ENCODE measurements at regions not wholly inside any gene's neighbourhood (a gene's known extent, or its start where the extent isn't known, plus 50 kb on each side); places are given as distances from the start of the nearest gene placed in this dataset.

DNA sequence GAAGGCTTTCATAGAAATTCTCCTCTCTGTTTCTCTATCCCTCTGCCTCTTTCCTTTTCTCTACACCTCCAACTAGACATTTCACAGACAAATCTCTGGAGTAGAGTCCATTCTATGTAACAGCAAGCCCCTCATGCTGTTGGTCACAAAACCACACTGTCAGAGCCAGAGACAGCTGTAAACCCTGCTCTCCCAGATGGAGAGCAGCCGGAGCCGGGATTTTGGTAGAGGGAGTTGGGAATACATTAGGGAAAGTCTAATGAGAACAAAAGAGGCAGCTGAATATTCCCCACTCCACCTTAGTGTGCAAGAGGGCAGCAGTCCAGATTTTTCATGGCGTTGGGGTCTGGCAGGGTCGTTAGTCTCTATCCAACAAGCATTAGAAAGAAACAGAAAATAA lies 68.3 kb upstream of the EDN1 start:
- no peaks in the 10 kb centered on the region for H3K9me2 ChIP-seq (ENCODE audit: insufficient read depth)
- H3K4me3 ChIP-seq = no peak overlapping the region
- no peak overlapping the region for H2AFZ ChIP-seq
- H3K27ac ChIP-seq = no peak overlapping the region
- no peak for DNase-seq
- WGBS, 2 experiments (ENCODE audit: low coverage in 1 of 2, low lambda C conversion rate in 2 of 2, missing lambda C conversion rate in 2 of 2) = 46 to 47% methylated on average over 4 of the region's 4 CpGs
- H3K9ac ChIP-seq = no peak overlapping the region
- TF ChIP-seq EZH2 (IDR thresholded peaks at IDR 0.05; ENCODE audit: insufficient read depth, poor library complexity, severe bottlenecking) = no peak
- no peak for TF ChIP-seq EZH2phosphoT487 (IDR thresholded peaks at IDR 0.05; ENCODE audit: insufficient read depth, low read depth)
- H3K27me3 ChIP-seq (replicated peaks; ENCODE audit: insufficient read depth) = no peaks in the 10 kb centered on the region
- H3K4me2 ChIP-seq (ENCODE audit: unreplicated experiment) = no peak overlapping the region
- H3K79me2 ChIP-seq (ENCODE audit: insufficient read depth) = no peaks in the 10 kb centered on the region
- in situ Hi-C loops (cut with MboI) = no loop called here
- no peaks in the 10 kb centered on the region for H3F3A ChIP-seq (ENCODE audit: insufficient read depth)
- no peaks in the 10 kb centered on the region for H3K9me3 ChIP-seq (ENCODE audit: low read depth)
- H4K20me1 ChIP-seq (ENCODE audit: insufficient read depth) = no peaks in the 10 kb centered on the region
- no peaks in the 10 kb centered on the region for H3K4me1 ChIP-seq (ENCODE audit: insufficient read depth)
- no peaks in the 10 kb centered on the region for H3K36me3 ChIP-seq (ENCODE audit: low read depth)

GRCh38 chr6:12222405-12223366 lies 67.5 kb upstream of the EDN1 start:
- no peaks in the 10 kb centered on the region for H3K79me2 ChIP-seq (ENCODE audit: insufficient read depth)
- H3K4me1 ChIP-seq (ENCODE audit: insufficient read depth) = no peaks in the 10 kb centered on the region
- WGBS, 2 experiments (ENCODE audit: low coverage in 1 of 2, low lambda C conversion rate in 2 of 2, missing lambda C conversion rate in 2 of 2) = 87% methylated on average over 19 of the region's 19 CpGs
- DNase-seq = no peak
- no peaks in the 10 kb centered on the region for H3K27me3 ChIP-seq (replicated peaks; ENCODE audit: insufficient read depth)
- no peak overlapping the region for H3K4me3 ChIP-seq
- no peaks in the 10 kb centered on the region for H3K36me3 ChIP-seq (ENCODE audit: low read depth)
- in situ Hi-C loops (cut with MboI) = no loop called here
- no peaks in the 10 kb centered on the region for H4K20me1 ChIP-seq (ENCODE audit: insufficient read depth)
- H3K9ac ChIP-seq = no peak overlapping the region
- TF ChIP-seq EZH2 (IDR thresholded peaks at IDR 0.05; ENCODE audit: insufficient read depth, poor library complexity, severe bottlenecking) (no peak), EZH2phosphoT487 (IDR thresholded peaks at IDR 0.05; ENCODE audit: insufficient read depth, low read depth) (no peak)
- H2AFZ ChIP-seq = no peak overlapping the region
- no peaks in the 10 kb centered on the region for H3F3A ChIP-seq (ENCODE audit: insufficient read depth)
- H3K9me2 ChIP-seq (ENCODE audit: insufficient read depth) = no peaks in the 10 kb centered on the region
- no peak overlapping the region for H3K27ac ChIP-seq
- no peaks in the 10 kb centered on the region for H3K9me3 ChIP-seq (ENCODE audit: low read depth)
- H3K4me2 ChIP-seq (ENCODE audit: unreplicated experiment) = no peak overlapping the region

DNA sequence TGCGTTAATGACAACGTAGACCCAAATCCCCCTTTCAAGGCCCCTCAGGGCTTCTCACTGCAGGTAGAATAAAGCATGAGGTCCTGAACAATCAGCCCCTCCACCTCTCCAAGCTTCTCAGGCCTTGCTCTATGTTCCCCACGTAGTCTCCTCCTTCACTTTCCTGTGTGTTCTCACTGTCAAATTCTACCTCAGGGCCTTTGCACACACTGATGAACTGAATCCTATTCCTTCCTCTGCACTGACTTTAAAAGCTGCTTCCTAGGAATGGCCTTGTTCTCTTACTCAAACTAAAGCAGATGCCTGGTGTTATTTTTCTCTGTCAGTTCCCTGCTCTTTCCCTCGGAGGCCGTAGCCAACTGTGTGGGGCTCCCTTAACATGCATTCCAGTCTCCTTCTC lies 66.8 kb upstream of the EDN1 start:
- Histone ChIP-seq H2AFZ (no peak overlapping the region), H3K79me2 (ENCODE audit: insufficient read depth) (no peaks in the 10 kb centered on the region), H3K27me3 (replicated peaks; ENCODE audit: insufficient read depth) (no peaks in the 10 kb centered on the region), H3K27ac (no peak overlapping the region), H3K4me1 (ENCODE audit: insufficient read depth) (no peaks in the 10 kb centered on the region), H3K9ac (no peak overlapping the region), H3F3A (ENCODE audit: insufficient read depth) (no peaks in the 10 kb centered on the region), H4K20me1 (ENCODE audit: insufficient read depth) (no peaks in the 10 kb centered on the region), H3K9me2 (ENCODE audit: insufficient read depth) (no peaks in the 10 kb centered on the region), H3K9me3 (ENCODE audit: low read depth) (no peaks in the 10 kb centered on the region), H3K4me3 (no peak overlapping the region), H3K4me2 (ENCODE audit: unreplicated experiment) (no peak overlapping the region), H3K36me3 (ENCODE audit: low read depth) (no peaks in the 10 kb centered on the region)
- TF ChIP-seq EZH2phosphoT487 (IDR thresholded peaks at IDR 0.05; ENCODE audit: insufficient read depth, low read depth) (no peak), EZH2 (IDR thresholded peaks at IDR 0.05; ENCODE audit: insufficient read depth, poor library complexity, severe bottlenecking) (no peak)
- no peak for DNase-seq
- WGBS, 2 experiments (ENCODE audit: low coverage in 1 of 2, low lambda C conversion rate in 2 of 2, missing lambda C conversion rate in 2 of 2) = 90 to 96% methylated on average over 4 to 5 of the region's 5 CpGs
- in situ Hi-C loops (cut with MboI) = no loop called here

GRCh38 chr6:12224251-12224650 lies 65.9 kb upstream of the EDN1 start:
- WGBS, 2 experiments (ENCODE audit: low coverage in 1 of 2, low lambda C conversion rate in 2 of 2, missing lambda C conversion rate in 2 of 2) = 27% methylated on average over 2 of the region's 2 CpGs

More at GRCh38 chr6:12224251-12224650, 65.9 kb upstream of the EDN1 start:
- no peak overlapping the region for H3K4me2 ChIP-seq (ENCODE audit: unreplicated experiment)
- no peak overlapping the region for H3K9ac ChIP-seq
- no peaks in the 10 kb centered on the region for H3K36me3 ChIP-seq (ENCODE audit: low read depth)
- H3K27ac ChIP-seq = no peak overlapping the region
- TF ChIP-seq EZH2 (IDR thresholded peaks at IDR 0.05; ENCODE audit: insufficient read depth, poor library complexity, severe bottlenecking) (no peak), EZH2phosphoT487 (IDR thresholded peaks at IDR 0.05; ENCODE audit: insufficient read depth, low read depth) (no peak)
- H3K9me3 ChIP-seq (ENCODE audit: low read depth) = no peaks in the 10 kb centered on the region
- in situ Hi-C loops (cut with MboI) = no loop called here
- H3K4me1 ChIP-seq (ENCODE audit: insufficient read depth) = no peaks in the 10 kb centered on the region
- no peaks in the 10 kb centered on the region for H3K79me2 ChIP-seq (ENCODE audit: insufficient read depth)
- no peak overlapping the region for H2AFZ ChIP-seq
- no peaks in the 10 kb centered on the region for H3F3A ChIP-seq (ENCODE audit: insufficient read depth)
- DNase-seq = no peak
- no peak overlapping the region for H3K4me3 ChIP-seq
- no peaks in the 10 kb centered on the region for H3K27me3 ChIP-seq (replicated peaks; ENCODE audit: insufficient read depth)
- no peaks in the 10 kb centered on the region for H4K20me1 ChIP-seq (ENCODE audit: insufficient read depth)
- no peaks in the 10 kb centered on the region for H3K9me2 ChIP-seq (ENCODE audit: insufficient read depth)
